Gastroesophageal sphincter (tissue), 3 donors: ENCODE measurements at regions not wholly inside any gene's neighbourhood (a gene's known extent, or its start where the extent isn't known, plus 50 kb on each side); places are given as distances from the start of the nearest gene placed in this dataset.
"Not testable (repeated sequence)": the region's sequence is repeated elsewhere in the genome, so short reads cannot be mapped to it uniquely, and the experiment has no call there.

ENCODE experiments used
- CTCF ChIP-seq, 4 experiments: fragments of 200-600 bp in 2 of 4; fragments of 450-650 bp in 2 of 4; sonication (generic) in 1 of 4; IDR thresholded peaks; one replicate each; pipeline ENCODE4 v1.5.1; 2017 to 2019; ENCODE audit warnings: antibody characterized with exemption in 4 of 4, mild to moderate bottlenecking in 2 of 4, moderate library complexity in 2 of 4
- EP300 ChIP-seq: sonication (generic); formaldehyde crosslinking; IDR thresholded peaks from one replicate; pipeline ENCODE4 v1.6.1; 2017; ENCODE audit warnings: antibody characterized with exemption, mild to moderate bottlenecking
- POLR2A ChIP-seq, 2 donors: fragments of 450-650 bp; IDR thresholded peaks; one replicate each; pipeline ENCODE4 v1.6.1; 2017; ENCODE audit warnings: antibody characterized with exemption in 2 of 2, mild to moderate bottlenecking in 2 of 2, moderate library complexity in 1 of 2
- POLR2AphosphoS5 ChIP-seq: sonication (generic); formaldehyde crosslinking; IDR thresholded peaks from one replicate; pipeline ENCODE4 v1.6.1; 2017; ENCODE audit warnings: antibody characterized with exemption

GRCh38 chr11:67761211-67761610 lies 86.8 kb upstream of the ALDH3B2 start:
- not testable (repeated sequence) for TF ChIP-seq CTCF (IDR thresholded peaks at IDR 0.05); POLR2A (IDR thresholded peaks at IDR 0.05); POLR2AphosphoS5; EP300
